ENCODE measurements at regions not wholly inside any gene's neighbourhood (a gene's known extent, or its start where the extent isn't known, plus 50 kb on each side); places are given as distances from the start of the nearest gene placed in this dataset.

DNA sequence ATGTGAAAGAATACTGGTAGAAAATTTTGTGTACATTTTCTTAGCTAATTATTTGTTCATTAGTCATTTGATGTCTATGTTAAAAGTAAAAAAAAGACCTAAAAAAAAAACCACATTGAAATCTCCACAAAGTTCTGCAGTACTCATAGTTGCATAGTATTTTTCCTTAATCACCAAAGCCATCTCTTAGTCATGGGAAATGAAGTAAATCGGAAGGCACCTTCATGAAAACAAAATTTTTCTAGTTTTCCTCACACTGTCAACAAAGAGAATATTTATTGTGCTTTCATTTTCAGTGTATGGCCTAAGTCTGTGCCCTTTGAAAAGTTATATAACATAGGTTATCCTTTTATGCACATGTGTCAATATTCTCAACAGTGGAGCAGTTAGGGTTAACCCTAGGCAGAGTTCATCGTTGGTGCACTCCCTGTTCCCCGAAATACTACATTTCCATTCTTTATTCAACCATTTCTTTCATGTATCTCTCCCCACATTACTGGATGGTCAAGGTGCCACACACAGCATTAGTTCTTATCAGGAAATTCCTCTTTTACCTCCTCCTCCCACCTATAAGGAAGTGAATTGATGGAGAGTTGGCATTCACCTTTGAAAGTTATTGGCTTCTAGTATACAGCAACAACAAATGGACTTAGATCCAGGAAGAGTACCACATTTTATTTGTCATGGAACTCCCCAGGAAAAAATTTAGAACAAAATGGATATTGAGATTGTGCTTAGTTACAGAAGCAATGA, 93.1 kb downstream of the NUDT12 start:
- H3K9me2 ChIP-seq (ENCODE audit: insufficient read depth, low read length) = no peaks in the 10 kb centered on the region
- H3K4me2 ChIP-seq (ENCODE audit: low read length) = no peak overlapping the region
- H3K79me2 ChIP-seq (replicated peaks; ENCODE audit: insufficient read depth, low read length) = no peaks in the 10 kb centered on the region
- H3K4me3 ChIP-seq (ENCODE audit: low read length) = no peak overlapping the region
- no peak overlapping the region for H2AFZ ChIP-seq (ENCODE audit: low read depth, low read length)
- TF ChIP-seq EP300 (conservative IDR thresholded peaks at IDR 0.05; ENCODE audit: poor library complexity, severe bottlenecking) (no peak), TAF1 (IDR thresholded peaks at IDR 0.05; ENCODE audit: low read depth) (no peak), SMC3 (conservative IDR thresholded peaks at IDR 0.05; ENCODE audit: poor library complexity) (no peak), MXI1 (conservative IDR thresholded peaks at IDR 0.05; ENCODE audit: poor library complexity, severe bottlenecking) (no peak)
- no peak overlapping the region for H3K27ac ChIP-seq (ENCODE audit: low read length)
- H3K9ac ChIP-seq (ENCODE audit: low read length) = no peak overlapping the region
- H3F3A ChIP-seq (ENCODE audit: insufficient read depth, low read length, poor library complexity, severe bottlenecking) = no peaks in the 10 kb centered on the region
- no peaks in the 10 kb centered on the region for H3K27me3 ChIP-seq (ENCODE audit: insufficient read depth, low read depth, low read length)
- no peaks in the 10 kb centered on the region for H3K9me3 ChIP-seq (ENCODE audit: low read length)
- H4K20me1 ChIP-seq (ENCODE audit: insufficient read depth) = no peaks in the 10 kb centered on the region
- H3K36me3 ChIP-seq (ENCODE audit: insufficient read depth, low read length) = no peaks in the 10 kb centered on the region

DNA sequence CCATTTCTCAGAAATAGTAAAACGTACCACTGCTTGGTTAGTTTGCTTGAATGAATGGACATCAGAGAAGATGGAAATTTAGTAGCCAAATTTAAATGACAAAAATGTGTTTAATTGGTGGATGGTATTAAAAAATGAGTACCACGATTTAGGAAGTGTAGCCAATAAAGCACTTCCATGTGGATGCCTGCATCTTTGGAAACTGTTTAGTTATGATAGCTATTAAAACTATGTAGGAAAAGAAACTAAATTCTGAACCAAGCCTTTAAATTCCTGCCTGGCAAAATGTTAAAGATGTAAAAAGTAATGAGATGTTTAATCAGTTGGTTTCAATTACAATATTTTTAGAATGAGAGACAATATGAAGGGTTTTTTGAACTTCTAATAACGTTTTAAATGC, 94.8 kb downstream of the NUDT12 start:
- H4K20me1 ChIP-seq (ENCODE audit: insufficient read depth) = no peaks in the 10 kb centered on the region
- H3K4me3 ChIP-seq (ENCODE audit: low read length) = no peak overlapping the region
- H3K9me3 ChIP-seq (ENCODE audit: low read length) = no peaks in the 10 kb centered on the region

More for the DNA sequence above, 94.8 kb downstream of the NUDT12 start:
- H3F3A ChIP-seq (ENCODE audit: insufficient read depth, low read length, poor library complexity, severe bottlenecking) = no peaks in the 10 kb centered on the region
- H3K79me2 ChIP-seq (replicated peaks; ENCODE audit: insufficient read depth, low read length) = no peaks in the 10 kb centered on the region
- TF ChIP-seq SMC3 (conservative IDR thresholded peaks at IDR 0.05; ENCODE audit: poor library complexity) = no peak
- no peak for TF ChIP-seq MXI1 (conservative IDR thresholded peaks at IDR 0.05; ENCODE audit: poor library complexity, severe bottlenecking)
- no peak for TF ChIP-seq EP300 (conservative IDR thresholded peaks at IDR 0.05; ENCODE audit: poor library complexity, severe bottlenecking)
- TF ChIP-seq RAD21 (conservative IDR thresholded peaks at IDR 0.05) = no peak
- TF ChIP-seq EZH2 (IDR thresholded peaks at IDR 0.05; ENCODE audit: borderline replicate concordance, insufficient read depth, low read length, poor library complexity, severe bottlenecking) = no peak
- TF ChIP-seq, protein P1, sequence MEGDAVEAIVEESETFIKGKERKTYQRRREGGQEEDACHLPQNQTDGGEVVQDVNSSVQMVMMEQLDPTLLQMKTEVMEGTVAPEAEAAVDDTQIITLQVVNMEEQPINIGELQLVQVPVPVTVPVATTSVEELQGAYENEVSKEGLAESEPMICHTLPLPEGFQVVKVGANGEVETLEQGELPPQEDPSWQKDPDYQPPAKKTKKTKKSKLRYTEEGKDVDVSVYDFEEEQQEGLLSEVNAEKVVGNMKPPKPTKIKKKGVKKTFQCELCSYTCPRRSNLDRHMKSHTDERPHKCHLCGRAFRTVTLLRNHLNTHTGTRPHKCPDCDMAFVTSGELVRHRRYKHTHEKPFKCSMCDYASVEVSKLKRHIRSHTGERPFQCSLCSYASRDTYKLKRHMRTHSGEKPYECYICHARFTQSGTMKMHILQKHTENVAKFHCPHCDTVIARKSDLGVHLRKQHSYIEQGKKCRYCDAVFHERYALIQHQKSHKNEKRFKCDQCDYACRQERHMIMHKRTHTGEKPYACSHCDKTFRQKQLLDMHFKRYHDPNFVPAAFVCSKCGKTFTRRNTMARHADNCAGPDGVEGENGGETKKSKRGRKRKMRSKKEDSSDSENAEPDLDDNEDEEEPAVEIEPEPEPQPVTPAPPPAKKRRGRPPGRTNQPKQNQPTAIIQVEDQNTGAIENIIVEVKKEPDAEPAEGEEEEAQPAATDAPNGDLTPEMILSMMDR (IDR thresholded peaks at IDR 0.05; ENCODE audit: poor library complexity, severe bottlenecking) = no peak
- TF ChIP-seq, protein P2, sequence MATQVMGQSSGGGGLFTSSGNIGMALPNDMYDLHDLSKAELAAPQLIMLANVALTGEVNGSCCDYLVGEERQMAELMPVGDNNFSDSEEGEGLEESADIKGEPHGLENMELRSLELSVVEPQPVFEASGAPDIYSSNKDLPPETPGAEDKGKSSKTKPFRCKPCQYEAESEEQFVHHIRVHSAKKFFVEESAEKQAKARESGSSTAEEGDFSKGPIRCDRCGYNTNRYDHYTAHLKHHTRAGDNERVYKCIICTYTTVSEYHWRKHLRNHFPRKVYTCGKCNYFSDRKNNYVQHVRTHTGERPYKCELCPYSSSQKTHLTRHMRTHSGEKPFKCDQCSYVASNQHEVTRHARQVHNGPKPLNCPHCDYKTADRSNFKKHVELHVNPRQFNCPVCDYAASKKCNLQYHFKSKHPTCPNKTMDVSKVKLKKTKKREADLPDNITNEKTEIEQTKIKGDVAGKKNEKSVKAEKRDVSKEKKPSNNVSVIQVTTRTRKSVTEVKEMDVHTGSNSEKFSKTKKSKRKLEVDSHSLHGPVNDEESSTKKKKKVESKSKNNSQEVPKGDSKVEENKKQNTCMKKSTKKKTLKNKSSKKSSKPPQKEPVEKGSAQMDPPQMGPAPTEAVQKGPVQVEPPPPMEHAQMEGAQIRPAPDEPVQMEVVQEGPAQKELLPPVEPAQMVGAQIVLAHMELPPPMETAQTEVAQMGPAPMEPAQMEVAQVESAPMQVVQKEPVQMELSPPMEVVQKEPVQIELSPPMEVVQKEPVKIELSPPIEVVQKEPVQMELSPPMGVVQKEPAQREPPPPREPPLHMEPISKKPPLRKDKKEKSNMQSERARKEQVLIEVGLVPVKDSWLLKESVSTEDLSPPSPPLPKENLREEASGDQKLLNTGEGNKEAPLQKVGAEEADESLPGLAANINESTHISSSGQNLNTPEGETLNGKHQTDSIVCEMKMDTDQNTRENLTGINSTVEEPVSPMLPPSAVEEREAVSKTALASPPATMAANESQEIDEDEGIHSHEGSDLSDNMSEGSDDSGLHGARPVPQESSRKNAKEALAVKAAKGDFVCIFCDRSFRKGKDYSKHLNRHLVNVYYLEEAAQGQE (IDR thresholded peaks at IDR 0.05; ENCODE audit: borderline replicate concordance) = no peak
- TF ChIP-seq POLR2AphosphoS5 (IDR thresholded peaks at IDR 0.05) = no peak
- no peak for TF ChIP-seq TAF1 (IDR thresholded peaks at IDR 0.05; ENCODE audit: low read depth)
- H3K27me3 ChIP-seq (ENCODE audit: insufficient read depth, low read depth, low read length) = no peaks in the 10 kb centered on the region
- H3K36me3 ChIP-seq (ENCODE audit: insufficient read depth, low read length) = no peaks in the 10 kb centered on the region
- H3K9me2 ChIP-seq (ENCODE audit: insufficient read depth, low read length) = no peaks in the 10 kb centered on the region
- no peak overlapping the region for H2AFZ ChIP-seq (ENCODE audit: low read depth, low read length)
- no peak overlapping the region for H3K9ac ChIP-seq (ENCODE audit: low read length)
- no peak overlapping the region for H3K4me2 ChIP-seq (ENCODE audit: low read length)
- H3K27ac ChIP-seq (ENCODE audit: low read length) = no peak overlapping the region
